Effector memory CD4-positive, alpha-beta T cell (primary cell): ENCODE measurements at regions not wholly inside any gene's neighbourhood (a gene's known extent, or its start where the extent isn't known, plus 50 kb on each side); places are given as distances from the start of the nearest gene placed in this dataset.

Experiments used
- DNase-seq, 3 donors: peaks; one replicate each; pipeline ENCODE4 v3.0.0-alpha.2; 2020
- H3K27ac ChIP-seq: 2 replicates; pipeline ENCODE4 v1.7.0; 2013; ENCODE audit warnings: mild to moderate bottlenecking, low read length, moderate library complexity; ENCODE audit not compliant: insufficient read depth, poor library complexity, severe bottlenecking
- H3K27me3 ChIP-seq: replicated peaks from 2 replicates; pipeline ENCODE4 v1.7.0; 2013; ENCODE audit warnings: mild to moderate bottlenecking, low read length; ENCODE audit not compliant: insufficient read depth, control insufficient read depth, poor library complexity, severe bottlenecking
- H3K36me3 ChIP-seq: 2 replicates; pipeline ENCODE4 v1.7.0; 2013; ENCODE audit warnings: mild to moderate bottlenecking, low read length, moderate library complexity; ENCODE audit not compliant: control insufficient read depth, insufficient read depth
- H3K4me1 ChIP-seq: 2 replicates; pipeline ENCODE4 v1.7.0; 2013; ENCODE audit warnings: low read length, mild to moderate bottlenecking; ENCODE audit not compliant: control insufficient read depth, insufficient read depth, poor library complexity, severe bottlenecking
- H3K4me3 ChIP-seq: 2 replicates; pipeline ENCODE4 v1.7.0; 2013; ENCODE audit warnings: low read length, low read depth, mild to moderate bottlenecking; ENCODE audit not compliant: insufficient read depth, poor library complexity, severe bottlenecking
- H3K9me3 ChIP-seq: 2 replicates; pipeline ENCODE4 v1.7.0; 2013; ENCODE audit warnings: mild to moderate bottlenecking, low read length, moderate library complexity; ENCODE audit not compliant: control insufficient read depth

GRCh38 chr3:159802864-159803263 lies 185.8 kb upstream of the IL12A start:
- Histone ChIP-seq H3K27me3 (no peaks in the 10 kb centered on the region), H3K4me1 (no peaks in the 10 kb centered on the region), H3K9me3 (no peaks in the 10 kb centered on the region), H3K27ac (no peak overlapping the region), H3K36me3 (no peaks in the 10 kb centered on the region), H3K4me3 (no peak overlapping the region)
- DNase-seq: no peak

GRCh38 chr3:159803459-159803858 lies 185.2 kb upstream of the IL12A start:
- no peaks in the 10 kb centered on the region for H3K9me3 ChIP-seq
- no peaks in the 10 kb centered on the region for H3K36me3 ChIP-seq
- H3K4me1 ChIP-seq: no peaks in the 10 kb centered on the region
- no peaks in the 10 kb centered on the region for H3K27me3 ChIP-seq
- no peak overlapping the region for H3K4me3 ChIP-seq
- no peak overlapping the region for H3K27ac ChIP-seq
- DNase-seq: no peak

- DNase-seq: no peak
- Histone ChIP-seq H3K4me1 (no peaks in the 10 kb centered on the region), H3K4me3 (no peak overlapping the region), H3K27me3 (no peaks in the 10 kb centered on the region), H3K27ac (no peak overlapping the region), H3K9me3 (no peaks in the 10 kb centered on the region), H3K36me3 (no peaks in the 10 kb centered on the region)
Measured at GRCh38 chr3:159804726-159805410, 183.8 kb upstream of the IL12A start.

GRCh38 chr3:159805411-159805772 lies 183.2 kb upstream of the IL12A start:
- Histone ChIP-seq H3K9me3 (no peaks in the 10 kb centered on the region), H3K27me3 (no peaks in the 10 kb centered on the region), H3K4me3 (no peak overlapping the region), H3K27ac (no peak overlapping the region), H3K4me1 (no peaks in the 10 kb centered on the region), H3K36me3 (no peaks in the 10 kb centered on the region)
- no peak for DNase-seq

GRCh38 chr3:159806412-159806811 lies 182.2 kb upstream of the IL12A start:
- no peak for DNase-seq
- H3K27ac ChIP-seq: no peak overlapping the region
- no peak overlapping the region for H3K4me3 ChIP-seq
- no peaks in the 10 kb centered on the region for H3K4me1 ChIP-seq
- no peaks in the 10 kb centered on the region for H3K36me3 ChIP-seq
- no peaks in the 10 kb centered on the region for H3K27me3 ChIP-seq
- no peaks in the 10 kb centered on the region for H3K9me3 ChIP-seq

- Histone ChIP-seq H3K36me3 (no peaks in the 10 kb centered on the region), H3K9me3 (no peaks in the 10 kb centered on the region), H3K4me1 (no peaks in the 10 kb centered on the region), H3K27me3 (no peaks in the 10 kb centered on the region), H3K4me3 (no peak overlapping the region), H3K27ac (no peak overlapping the region)
- DNase-seq: no peak
Measured at GRCh38 chr3:159807137-159808040, 181.2 kb upstream of the IL12A start.

- no peak overlapping the region for H3K4me3 ChIP-seq
- H3K4me1 ChIP-seq: no peaks in the 10 kb centered on the region
- no peak for DNase-seq
- H3K36me3 ChIP-seq: no peaks in the 10 kb centered on the region
- H3K27me3 ChIP-seq: no peaks in the 10 kb centered on the region
- H3K9me3 ChIP-seq: no peaks in the 10 kb centered on the region
- H3K27ac ChIP-seq: no peak overlapping the region
Measured at GRCh38 chr3:159813822-159814531, 174.7 kb upstream of the IL12A start.

GRCh38 chr3:159816512-159816911 lies 172.1 kb upstream of the IL12A start:
- no peak for DNase-seq
- no peaks in the 10 kb centered on the region for H3K27me3 ChIP-seq
- H3K4me1 ChIP-seq: no peaks in the 10 kb centered on the region
- no peak overlapping the region for H3K27ac ChIP-seq
- no peaks in the 10 kb centered on the region for H3K36me3 ChIP-seq
- H3K9me3 ChIP-seq: no peaks in the 10 kb centered on the region
- H3K4me3 ChIP-seq: no peak overlapping the region

- no peaks in the 10 kb centered on the region for H3K36me3 ChIP-seq
- no peak overlapping the region for H3K27ac ChIP-seq
- no peaks in the 10 kb centered on the region for H3K27me3 ChIP-seq
- no peak overlapping the region for H3K4me3 ChIP-seq
- no peak for DNase-seq
- no peaks in the 10 kb centered on the region for H3K9me3 ChIP-seq
- no peaks in the 10 kb centered on the region for H3K4me1 ChIP-seq
Measured at GRCh38 chr3:159817126-159817525, 171.5 kb upstream of the IL12A start.

- DNase-seq: no peak
- H3K36me3 ChIP-seq: no peaks in the 10 kb centered on the region
- H3K4me3 ChIP-seq: no peak overlapping the region
Measured at GRCh38 chr3:159817571-159817970, 171.1 kb upstream of the IL12A start.

More at GRCh38 chr3:159817571-159817970, 171.1 kb upstream of the IL12A start:
- H3K27me3 ChIP-seq: no peaks in the 10 kb centered on the region
- no peak overlapping the region for H3K27ac ChIP-seq
- H3K4me1 ChIP-seq: no peaks in the 10 kb centered on the region
- no peaks in the 10 kb centered on the region for H3K9me3 ChIP-seq
